IMR-90 (cell line): ENCODE measurements at regions not wholly inside any gene's neighbourhood (a gene's known extent, or its start where the extent isn't known, plus 50 kb on each side); places are given as distances from the start of the nearest gene placed in this dataset.

Experiments
- ATAC-seq: fragments of 200-7000 bp; cut with Tn5 transposase; 2 replicates; pipeline ENCODE4 v1.9.1; 2020; ENCODE audit warnings: low read depth, mild to moderate bottlenecking, moderate library complexity
- BruUV-seq: library from RNA; stranded (reverse); fragments of 400-500 nt; replicated peaks from 2 replicates; lab custom pipeline; 2021; lab: Mats Ljungman, UMichigan
- CTCF ChIA-PET: fragments of 300-600 bp; formaldehyde crosslinking; extraction: SDS; loops from one replicate; lab custom pipeline; 2021; ENCODE audit warnings: antibody characterized with exemption; lab: Yijun Ruan, JAX
- POLR2A ChIA-PET: fragments of 300-600 bp; sonication (Branson Sonifier 250); formaldehyde crosslinking; loops from one replicate; lab custom pipeline; 2022; ENCODE audit warnings: antibody characterized with exemption; ENCODE audit not compliant: unreplicated experiment; lab: Charles Lee
- DNase-seq: peaks from one replicate; pipeline ENCODE4 v3.0.0; 2013
- H2AFZ ChIP-seq: replicated peaks from 2 replicates; pipeline ENCODE3; 2013; ENCODE audit warnings: low read length, mild to moderate bottlenecking; ENCODE audit not compliant: poor library complexity
- H2AK5ac ChIP-seq: 2 replicates; pipeline ENCODE4 v1.6.1; 2013; ENCODE audit warnings: low read depth, low read length, inconsistent platforms
- H2AK9ac ChIP-seq: replicated peaks from 2 replicates; pipeline ENCODE3; 2013; ENCODE audit warnings: mild to moderate bottlenecking, low read depth, low read length, moderate library complexity; ENCODE audit not compliant: poor library complexity
- H2BK120ac ChIP-seq: 2 replicates; pipeline ENCODE4 v1.6.1; 2013; ENCODE audit warnings: low read depth, low read length, inconsistent platforms
- H2BK15ac ChIP-seq: 3 replicates; pipeline ENCODE4 v1.6.1; 2013; ENCODE audit warnings: low read depth, low read length, inconsistent platforms
- H2BK20ac ChIP-seq: 2 replicates; pipeline ENCODE4 v1.6.1; 2013; ENCODE audit warnings: low read depth, mild to moderate bottlenecking, inconsistent platforms, low read length, moderate library complexity
- H2BK5ac ChIP-seq: 2 replicates; pipeline ENCODE4 v1.6.1; 2013; ENCODE audit warnings: mild to moderate bottlenecking, low read depth, low read length, inconsistent platforms; ENCODE audit not compliant: poor library complexity, severe bottlenecking
- H3K14ac ChIP-seq: replicated peaks from 2 replicates; pipeline ENCODE4 v1.6.1; 2013; ENCODE audit warnings: low read depth, low read length, inconsistent platforms
- H3K18ac ChIP-seq: 2 replicates; pipeline ENCODE4 v1.6.1; 2013; ENCODE audit warnings: low read depth, low read length, control low read depth
- H3K23ac ChIP-seq: 2 replicates; pipeline ENCODE4 v1.6.1; 2013; ENCODE audit warnings: low read depth, low read length, inconsistent platforms
- H3K27ac ChIP-seq: 2 replicates; pipeline ENCODE4 v1.5.1; 2013; ENCODE audit warnings: mild to moderate bottlenecking, control low read depth, low read length; ENCODE audit not compliant: insufficient read depth
- H3K27me3 ChIP-seq: 2 replicates; pipeline ENCODE4 v1.6.1; 2013; ENCODE audit warnings: low read length; ENCODE audit not compliant: control insufficient read depth, insufficient read depth
- H3K36me3 ChIP-seq: 2 replicates; pipeline ENCODE4 v1.6.1; 2013; ENCODE audit warnings: low read length, mixed read lengths; ENCODE audit not compliant: control insufficient read depth, insufficient read depth
- H3K4ac ChIP-seq: 2 replicates; pipeline ENCODE4 v1.6.1; 2013; ENCODE audit warnings: low read depth, low read length, inconsistent platforms
- H3K4me1 ChIP-seq: 2 replicates; pipeline ENCODE4 v1.6.1; 2013; ENCODE audit warnings: low read length, mixed read lengths; ENCODE audit not compliant: control insufficient read depth, insufficient read depth
- H3K4me2 ChIP-seq: 2 replicates; pipeline ENCODE4 v1.6.1; 2013; ENCODE audit warnings: low read depth, mild to moderate bottlenecking, control low read depth, low read length, moderate library complexity
- H3K4me3 ChIP-seq: 2 replicates; pipeline ENCODE4 v1.5.1; 2013; ENCODE audit warnings: low read depth, mild to moderate bottlenecking, control low read depth, low read length, moderate library complexity; ENCODE audit not compliant: insufficient read depth
- H3K56ac ChIP-seq: 2 replicates; pipeline ENCODE4 v1.6.1; 2013; ENCODE audit warnings: low read length, inconsistent platforms; ENCODE audit not compliant: insufficient read depth; ENCODE audit errors: extremely low read depth
- H3K79me1 ChIP-seq, 2 experiments: 2 replicates each; pipeline ENCODE4 v1.6.1; 2013; ENCODE audit warnings: low read length in 2 of 2, inconsistent platforms in 1 of 2, low read depth in 1 of 2
- H3K9ac ChIP-seq: 2 replicates; pipeline ENCODE4 v1.6.1; 2013; ENCODE audit warnings: low read depth, low read length, control low read depth
- H3K9me1 ChIP-seq: 2 replicates; pipeline ENCODE4 v1.6.1; 2013; ENCODE audit warnings: low read length, inconsistent platforms; ENCODE audit not compliant: insufficient read depth
- H3K9me3 ChIP-seq: 2 replicates; pipeline ENCODE4 v1.6.1; 2013; ENCODE audit warnings: low read length; ENCODE audit not compliant: control insufficient read depth, insufficient read depth
- H4K20me1 ChIP-seq: 2 replicates; pipeline ENCODE4 v1.6.1; 2013; ENCODE audit warnings: low read length, inconsistent platforms; ENCODE audit not compliant: insufficient read depth
- H4K5ac ChIP-seq: 2 replicates; pipeline ENCODE4 v1.6.1; 2013; ENCODE audit warnings: mild to moderate bottlenecking, low read depth, low read length, control low read depth
- H4K8ac ChIP-seq, 2 experiments: 2 replicates each; pipeline ENCODE4 v1.6.1; 2013; ENCODE audit warnings: low read depth in 2 of 2, low read length in 2 of 2, control low read depth in 1 of 2, inconsistent platforms in 1 of 2
- H4K91ac ChIP-seq: 2 replicates; pipeline ENCODE4 v1.6.1; 2013; ENCODE audit warnings: low read depth, low read length, inconsistent platforms; ENCODE audit not compliant: insufficient read depth
- CEBPB ChIP-seq: IDR thresholded peaks from 2 replicates; pipeline ENCODE4 v1.6.1; 2012; ENCODE audit warnings: low read depth, low read length, improper control_type of control experiment
- MAFK ChIP-seq: IDR thresholded peaks from 2 replicates; pipeline ENCODE4 v1.6.1; 2012; ENCODE audit warnings: low read depth, low read length, improper control_type of control experiment
- MAZ ChIP-seq: IDR thresholded peaks from 2 replicates; pipeline ENCODE4 v1.6.1; 2012; ENCODE audit warnings: low read depth, mild to moderate bottlenecking, low read length, improper control_type of control experiment, moderate library complexity, borderline replicate concordance
- NFE2L2 ChIP-seq: fragments of 150-350 bp; IDR thresholded peaks from 2 replicates; pipeline ENCODE4 v1.6.1; 2016; ENCODE audit warnings: low read depth, mild to moderate bottlenecking, low read length
- POLR2A ChIP-seq: IDR thresholded peaks from 2 replicates; pipeline ENCODE4 v1.6.1; 2012; ENCODE audit warnings: mild to moderate bottlenecking, low read depth, low read length
- RAD21 ChIP-seq: IDR thresholded peaks from 2 replicates; pipeline ENCODE4 v1.6.1; 2012; ENCODE audit warnings: low read length, improper control_type of control experiment
- RFX5 ChIP-seq: IDR thresholded peaks from 2 replicates; pipeline ENCODE4 v1.8.0; 2012; ENCODE audit warnings: low read depth, mild to moderate bottlenecking, low read length, moderate library complexity
- WGBS, 2 experiments: methylation state at CpG; one replicate each; pipeline versions ENCODE4 v1.1.5 to v1.1.7; 2013; ENCODE audit warnings: missing lambda C conversion rate in 2 of 2; ENCODE audit not compliant: insufficient read length in 1 of 2; ENCODE audit errors: extremely low coverage in 2 of 2; 5-methylcytosine and 5-hydroxymethylcytosine counted together
- dilution Hi-C: fragments of 300-500 bp; cut with HindIII; formaldehyde crosslinking; loops from one replicate; pipeline ENCODE4 v1.14.3; 2018; ENCODE audit warnings: low sequenced_read_pairs; ENCODE audit not compliant: unreplicated experiment
- in situ Hi-C: fragments of 300-500 bp; cut with MboI; formaldehyde crosslinking; loops from 3 replicates; pipeline ENCODE4 v1.14.3; 2019; ENCODE audit warnings: low sequenced_read_pairs, inconsistent platforms, mixed read lengths
- intact Hi-C: fragments of 100-400 bp; cut with micrococcal nuclease; formaldehyde crosslinking; loops from 2 replicates; pipeline ENCODE4 v1.10.0; 2022

GRCh38 chr13:44686531-44686934 lies 110.4 kb upstream of the TSC22D1 start:
- Histone ChIP-seq H4K20me1 (no peaks in the 10 kb centered on the region), H2AK5ac (no peak overlapping the region), H3K79me1 (no peaks in the 10 kb centered on the region), H3K36me3 (no peaks in the 10 kb centered on the region), H2AK9ac (peak overlapping the region; percentile 51), H3K27me3 (no peaks in the 10 kb centered on the region), H4K8ac (no peak overlapping the region), H3K4me3 (no peak overlapping the region), H2BK5ac (no peak overlapping the region), H3K14ac (no peak overlapping the region; the same call in 1 of the 2 replicates), H3K4ac (no peak overlapping the region), H3K9me1 (no peaks in the 10 kb centered on the region), H2AFZ (no peak overlapping the region), H3K9me3 (no peaks in the 10 kb centered on the region), H2BK20ac (no peak overlapping the region), H3K23ac (no peak overlapping the region), H3K4me1 (no peaks in the 10 kb centered on the region), H3K9ac (no peak overlapping the region), H3K56ac (no peak overlapping the region), H4K5ac (no peak overlapping the region), H2BK120ac (no peak overlapping the region), H4K91ac (no peak overlapping the region), H3K18ac (no peak overlapping the region), H3K4me2 (no peak overlapping the region), H3K27ac (no peak overlapping the region), H2BK15ac (no peak overlapping the region)
- intact Hi-C loops (no loop called here), dilution Hi-C loops (no loop called here), in situ Hi-C loops (no loop called here)
- no peak for TF ChIP-seq MAZ
- TF ChIP-seq CEBPB = no peak
- no peak for TF ChIP-seq MAFK
- no peak for TF ChIP-seq RAD21
- no peak for TF ChIP-seq RFX5
- TF ChIP-seq POLR2A = no peak
- no peak for TF ChIP-seq NFE2L2
- no TSS peak for BruUV-seq
- CTCF ChIA-PET = interaction anchor here (1.1 kb wide), 1 partner anchor 8 kb away, joined by 3 read pairs; no protein-coding TSS in a partner anchor
- DNase-seq (no peak), ATAC-seq (no peak)
- 87% methylated on average over 4 of the region's 4 CpGs; no CpG with 5 or more reads in 1 of the 2 experiments for WGBS, 2 experiments
- POLR2A ChIA-PET = no interaction called here
